VCaP (cell line): ENCODE measurements at regions not wholly inside any gene's neighbourhood (a gene's known extent, or its start where the extent isn't known, plus 50 kb on each side); places are given as distances from the start of the nearest gene placed in this dataset.
"Not testable (repeated sequence)": the region's sequence is repeated elsewhere in the genome, so short reads cannot be mapped to it uniquely, and the experiment has no call there.

Experiments used
- H3K27ac ChIP-seq: fragments of 450-650 bp; 2 replicates; pipeline ENCODE4 v1.5.1; 2017
- TF ChIP-seq, protein P1 (sequence below): fragments of 450-650 bp; conservative IDR thresholded peaks from 2 replicates; pipeline ENCODE4 v1.5.1; 2017; ENCODE audit warnings: mild to moderate bottlenecking, moderate library complexity

DNA sequence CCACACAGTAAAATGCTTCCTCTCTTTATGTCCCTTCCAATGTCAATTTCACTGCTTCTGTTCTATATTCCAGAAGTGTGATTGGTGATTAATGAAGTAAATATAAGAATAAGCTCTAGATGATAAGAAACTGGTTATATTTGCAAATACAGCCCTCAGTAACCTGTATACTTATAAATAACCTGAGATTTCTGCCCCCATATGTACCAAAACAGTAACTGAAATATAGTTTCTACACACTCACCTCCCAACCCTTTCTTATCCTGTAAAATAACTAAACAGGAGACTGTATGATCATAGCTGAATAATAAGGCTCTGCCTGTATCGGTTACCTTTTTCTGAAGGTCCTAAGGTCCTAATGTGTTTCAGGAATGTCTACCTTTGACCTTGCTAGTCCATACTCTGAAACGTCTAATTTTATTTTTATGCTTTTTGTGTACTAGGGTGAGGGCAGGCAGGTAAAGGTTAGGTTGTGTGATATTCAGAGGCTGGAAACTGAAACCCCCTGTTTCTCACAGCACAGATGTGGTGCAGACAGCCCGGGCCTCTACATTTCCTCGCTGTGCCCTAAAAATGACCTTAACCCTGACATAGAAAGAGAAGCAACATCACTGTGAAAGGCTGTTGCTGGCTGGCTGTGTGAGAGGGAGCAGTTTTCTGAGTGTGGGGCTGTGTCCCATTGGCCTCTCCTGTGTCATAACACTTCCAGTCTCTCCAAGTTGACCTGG, 378.8 kb downstream of the CENPW start:
- H3K27ac ChIP-seq = no peak overlapping the region
- TF ChIP-seq, protein P1, sequence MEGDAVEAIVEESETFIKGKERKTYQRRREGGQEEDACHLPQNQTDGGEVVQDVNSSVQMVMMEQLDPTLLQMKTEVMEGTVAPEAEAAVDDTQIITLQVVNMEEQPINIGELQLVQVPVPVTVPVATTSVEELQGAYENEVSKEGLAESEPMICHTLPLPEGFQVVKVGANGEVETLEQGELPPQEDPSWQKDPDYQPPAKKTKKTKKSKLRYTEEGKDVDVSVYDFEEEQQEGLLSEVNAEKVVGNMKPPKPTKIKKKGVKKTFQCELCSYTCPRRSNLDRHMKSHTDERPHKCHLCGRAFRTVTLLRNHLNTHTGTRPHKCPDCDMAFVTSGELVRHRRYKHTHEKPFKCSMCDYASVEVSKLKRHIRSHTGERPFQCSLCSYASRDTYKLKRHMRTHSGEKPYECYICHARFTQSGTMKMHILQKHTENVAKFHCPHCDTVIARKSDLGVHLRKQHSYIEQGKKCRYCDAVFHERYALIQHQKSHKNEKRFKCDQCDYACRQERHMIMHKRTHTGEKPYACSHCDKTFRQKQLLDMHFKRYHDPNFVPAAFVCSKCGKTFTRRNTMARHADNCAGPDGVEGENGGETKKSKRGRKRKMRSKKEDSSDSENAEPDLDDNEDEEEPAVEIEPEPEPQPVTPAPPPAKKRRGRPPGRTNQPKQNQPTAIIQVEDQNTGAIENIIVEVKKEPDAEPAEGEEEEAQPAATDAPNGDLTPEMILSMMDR = no peak

DNA sequence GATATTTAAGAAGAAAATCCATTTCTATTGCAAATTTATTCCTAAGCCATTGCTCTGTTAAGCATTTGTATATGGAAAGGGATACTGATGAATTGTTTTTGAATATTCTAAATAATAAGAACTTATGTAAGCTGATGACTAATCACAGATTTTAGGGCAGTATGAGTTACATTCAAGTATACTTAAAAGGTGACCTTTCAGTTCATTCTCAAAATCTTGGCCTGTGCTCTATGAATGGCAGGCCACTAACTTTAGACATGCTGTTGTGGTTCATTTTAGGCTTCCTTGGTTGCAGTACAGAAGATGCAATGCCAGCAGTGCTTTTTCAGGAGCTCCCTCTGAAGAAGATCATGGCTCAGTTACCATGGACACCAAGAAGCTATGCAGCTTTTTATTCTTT, 380.4 kb downstream of the CENPW start:
- H3K27ac ChIP-seq = no peak overlapping the region
- TF ChIP-seq, protein P1 = no peak

DNA sequence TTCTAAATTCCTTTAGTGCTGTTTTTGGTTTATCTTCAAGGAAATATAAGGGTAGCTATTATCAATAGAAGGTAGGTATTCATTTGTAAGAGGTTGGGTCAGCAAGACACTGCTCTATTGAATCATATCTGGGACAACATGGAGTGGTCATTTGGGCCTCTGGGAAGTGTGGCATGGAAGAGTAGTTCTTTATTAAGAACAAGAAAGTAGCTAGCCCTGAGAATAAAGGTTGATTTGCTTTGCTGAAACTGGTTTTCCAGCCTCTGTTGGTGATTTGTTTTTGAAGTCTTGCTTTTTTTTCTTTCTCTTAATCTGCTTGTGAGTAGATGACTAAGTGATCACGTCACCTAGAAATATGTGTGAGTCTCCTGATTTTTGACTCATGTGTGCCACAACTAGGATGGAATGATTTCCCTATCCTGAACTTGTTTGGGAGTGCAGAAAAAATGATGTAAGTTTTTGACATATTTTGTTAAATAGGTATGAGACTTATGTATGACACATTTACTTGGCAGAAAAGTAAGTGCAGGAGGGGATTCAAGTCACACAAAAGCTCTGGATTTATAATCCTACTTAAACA, 381.8 kb downstream of the CENPW start:
- H3K27ac ChIP-seq = no peak overlapping the region
- TF ChIP-seq, protein P1 = no peak

DNA sequence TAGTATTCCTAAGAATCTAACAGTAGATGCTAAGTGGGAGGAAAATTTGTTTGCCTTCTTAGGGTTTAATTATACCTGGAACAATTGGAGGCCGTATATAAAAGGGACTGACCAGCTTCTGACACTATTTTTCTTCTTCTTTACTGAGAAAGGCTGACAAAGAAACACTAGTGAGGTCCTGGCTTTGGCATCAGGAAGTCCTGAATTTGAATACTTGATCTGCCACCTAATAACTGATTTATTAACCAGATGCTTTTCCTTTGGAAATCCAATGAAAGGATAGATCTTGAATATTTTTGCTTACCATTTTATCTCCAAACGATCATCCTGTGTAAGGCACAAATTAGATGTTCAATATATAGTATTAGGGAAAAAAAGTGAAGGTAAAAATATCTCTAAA, 382.5 kb downstream of the CENPW start:
- TF ChIP-seq, protein P1 = no peak
- no peak overlapping the region for H3K27ac ChIP-seq

DNA sequence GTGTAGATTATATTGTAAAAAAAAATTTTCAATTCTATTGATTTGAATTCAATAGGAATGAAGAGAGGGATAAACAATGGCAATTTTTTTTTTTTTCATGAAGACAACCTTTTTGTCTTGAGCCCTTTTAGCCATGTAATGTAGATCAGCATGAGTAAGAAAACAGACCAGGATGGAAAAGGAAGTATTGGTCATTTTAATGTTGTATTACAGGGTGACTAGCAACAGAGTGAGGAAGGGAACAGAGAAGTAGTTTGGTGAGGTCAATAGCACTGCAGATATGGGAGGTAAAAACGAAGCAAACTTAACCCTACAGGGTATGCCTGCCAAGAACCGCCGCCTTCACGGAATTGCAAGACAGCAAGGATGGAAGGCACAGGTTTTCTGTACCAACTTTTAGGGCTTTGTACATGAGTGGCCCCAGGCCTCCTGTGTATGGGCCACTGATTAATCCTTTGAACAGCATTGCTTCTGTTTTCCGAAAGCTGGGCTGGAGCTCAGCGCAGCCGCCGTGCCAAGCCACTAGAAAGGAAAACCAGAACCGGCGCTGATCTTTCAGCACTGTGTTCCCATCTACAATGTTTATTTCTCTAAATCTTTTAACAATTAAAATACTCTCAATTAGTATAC, 383.7 kb downstream of the CENPW start:
- H3K27ac ChIP-seq = no peak overlapping the region
- TF ChIP-seq, protein P1 = no peak

DNA sequence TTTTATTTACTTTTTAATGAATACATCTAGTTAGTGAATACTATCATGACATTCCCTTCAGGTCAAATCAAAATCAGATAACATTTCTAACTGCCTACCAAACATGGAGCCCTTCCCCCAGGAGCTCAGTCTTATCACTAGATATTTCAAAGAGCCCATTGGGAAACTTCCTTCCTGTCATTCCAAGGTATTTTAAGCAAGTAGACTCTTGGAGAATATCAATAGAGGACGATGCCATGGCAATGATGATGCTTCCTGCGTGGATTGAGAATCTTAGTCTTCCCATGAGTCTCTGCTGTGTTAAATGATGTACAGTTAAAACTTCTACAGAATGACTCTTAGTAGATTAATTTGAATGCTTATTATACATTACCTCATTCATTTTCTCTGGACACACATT, 384.9 kb downstream of the CENPW start:
- TF ChIP-seq, protein P1 = no peak
- no peak overlapping the region for H3K27ac ChIP-seq

DNA sequence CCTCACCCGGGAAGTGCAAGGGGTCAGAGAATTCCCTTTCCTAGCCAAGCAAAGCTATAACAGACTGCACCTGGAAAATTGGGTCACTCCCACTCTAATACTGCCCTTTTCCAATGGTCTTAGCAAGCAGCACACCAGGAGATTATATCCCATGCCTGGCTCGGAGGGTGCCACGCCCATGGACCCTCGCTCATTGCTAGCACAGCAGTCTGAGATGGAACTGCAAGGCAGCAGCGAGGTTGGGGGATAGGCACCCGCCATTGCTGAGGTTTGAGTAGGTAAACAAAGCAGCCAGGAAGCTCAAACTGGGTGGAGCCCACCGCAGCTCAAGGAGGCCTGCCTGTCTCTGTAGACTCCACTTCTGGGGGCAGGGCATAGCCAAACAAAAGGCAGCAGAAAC, 386.5 kb downstream of the CENPW start:
- H3K27ac ChIP-seq = not testable (repeated sequence)

DNA sequence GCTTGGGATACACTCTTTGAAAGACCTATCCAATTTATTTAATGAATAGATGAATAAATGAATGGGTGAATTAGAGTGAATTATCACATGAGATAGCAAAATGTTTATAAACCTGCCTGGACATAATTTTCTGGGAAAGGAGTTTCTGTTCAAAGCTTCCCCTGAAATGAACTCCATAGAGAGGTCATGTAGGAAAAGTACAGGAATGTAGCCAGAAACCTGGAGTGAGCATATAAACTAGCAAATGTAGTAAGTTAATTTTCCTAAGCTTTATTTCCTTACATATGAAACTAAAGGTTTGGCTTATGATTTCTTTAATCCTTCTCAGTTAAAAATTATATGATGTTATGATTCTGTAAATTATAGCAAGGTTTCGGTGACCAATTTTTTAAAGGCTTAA, 380.3 kb upstream of the RSPO3 start:
- TF ChIP-seq, protein P1 = no peak
- no peak overlapping the region for H3K27ac ChIP-seq
